HG02678 (cell line): ENCODE measurements at regions not wholly inside any gene's neighbourhood (a gene's known extent, or its start where the extent isn't known, plus 50 kb on each side); places are given as distances from the start of the nearest gene placed in this dataset.

Source experiments
- ATAC-seq: cut with Tn5 transposase; IDR thresholded peaks from one replicate; pipeline ENCODE4 v1.9.1; 2021; ENCODE audit warnings: mild to moderate bottlenecking, moderate library complexity; ENCODE audit not compliant: unreplicated experiment

GRCh38 chr3:68328049-68328448, 604.3 kb downstream of the TAFA4 start:
- no peak for ATAC-seq

GRCh38 chr3:68315964-68316363, 616.4 kb downstream of the TAFA4 start:
- no peak for ATAC-seq

GRCh38 chr3:68315546-68315945, 616.8 kb downstream of the TAFA4 start:
- no peak for ATAC-seq

- ATAC-seq, result no peak
Measured at GRCh38 chr3:68306571-68306970, 625.8 kb downstream of the TAFA4 start.

GRCh38 chr3:68295457-68295856, 636.9 kb downstream of the TAFA4 start:
- no peak for ATAC-seq

- ATAC-seq, result no peak
Measured at GRCh38 chr3:68290333-68290732, 635.9 kb upstream of the SUCLG2 start.

- no peak for ATAC-seq
Measured at GRCh38 chr3:68288085-68288484, 633.7 kb upstream of the SUCLG2 start.

- ATAC-seq, result no peak
Measured at GRCh38 chr3:68287101-68287500, 632.7 kb upstream of the SUCLG2 start.

- ATAC-seq, result no peak
Measured at GRCh38 chr3:68274286-68274685, 619.9 kb upstream of the SUCLG2 start.

GRCh38 chr3:68271145-68271544, 616.7 kb upstream of the SUCLG2 start:
- ATAC-seq, result no peak

- no peak for ATAC-seq
Measured at GRCh38 chr3:68256635-68257223, 602.3 kb upstream of the SUCLG2 start.

- ATAC-seq, result no peak
Measured at GRCh38 chr3:68249265-68249664, 594.9 kb upstream of the SUCLG2 start.

- no peak for ATAC-seq
Measured at GRCh38 chr3:68242606-68243005, 588.2 kb upstream of the SUCLG2 start.

- no peak for ATAC-seq
Measured at GRCh38 chr3:68239542-68239941, 585.1 kb upstream of the SUCLG2 start.

GRCh38 chr3:68234076-68234780, 579.8 kb upstream of the SUCLG2 start:
- ATAC-seq, result no peak

GRCh38 chr3:68228856-68229255, 574.4 kb upstream of the SUCLG2 start:
- ATAC-seq, result no peak

GRCh38 chr3:68220832-68221231, 566.4 kb upstream of the SUCLG2 start:
- ATAC-seq, result no peak

- no peak for ATAC-seq
Measured at GRCh38 chr3:68211637-68212036, 557.2 kb upstream of the SUCLG2 start.

GRCh38 chr3:68210635-68211034, 556.2 kb upstream of the SUCLG2 start:
- no peak for ATAC-seq

GRCh38 chr3:68207327-68207726, 552.9 kb upstream of the SUCLG2 start:
- peak; percentile 51 for ATAC-seq

GRCh38 chr3:68206524-68207117, 552.2 kb upstream of the SUCLG2 start:
- no peak for ATAC-seq

- no peak for ATAC-seq
Measured at GRCh38 chr3:68186733-68187132, 532.3 kb upstream of the SUCLG2 start.
